GM12878 (cell line): ENCODE measurements at regions not wholly inside any gene's neighbourhood (a gene's known extent, or its start where the extent isn't known, plus 50 kb on each side); places are given as distances from the start of the nearest gene placed in this dataset.

Experiments used
- ATAC-seq: fragments of 200-7000 bp; cut with Tn5 transposase; 3 replicates; pipeline ENCODE4 v1.9.1; 2020; ENCODE audit warnings: mild to moderate bottlenecking, moderate library complexity
- BruUV-seq: library from RNA; stranded (reverse); fragments of 400-500 nt; replicated peaks from 2 replicates; lab custom pipeline; 2021; lab: Mats Ljungman, UMichigan
- CTCF ChIA-PET: fragments of 300-600 bp; sonication (Branson Sonifier 250); formaldehyde crosslinking; extraction: SDS; loops from one replicate; lab custom pipeline; 2021; ENCODE audit warnings: inconsistent platforms; lab: Yijun Ruan, JAX
- POLR2A ChIA-PET: fragments of 350-600 bp; formaldehyde crosslinking; extraction: SDS; loops from one replicate; lab custom pipeline; 2021; ENCODE audit warnings: inconsistent platforms; lab: Charles Lee
- RAD21 ChIA-PET: fragments of 300-600 bp; sonication (Branson Sonifier 250); formaldehyde crosslinking; loops from one replicate; lab custom pipeline; 2023; ENCODE audit warnings: antibody characterized with exemption; ENCODE audit not compliant: unreplicated experiment; lab: Charles Lee
- SMC1A ChIA-PET: fragments of 300-600 bp; sonication (Branson Sonifier 250); formaldehyde crosslinking; loops from one replicate; lab custom pipeline; 2023; ENCODE audit not compliant: unreplicated experiment, uncharacterized antibody; lab: Charles Lee
- DNase-seq: peaks from one replicate; pipeline ENCODE4 v3.0.0-alpha.2; 2011; ENCODE audit warnings: low read depth, low spot score
- FAIRE-seq: peaks from 3 replicates; lab custom pipeline; 2011; peaks lifted over from hg19 to GRCh38; lab: Jason Lieb, UNC
- H2AFZ ChIP-seq: 2 replicates; pipeline ENCODE4 v1.6.0; 2011; ENCODE audit warnings: low read depth, low read length, control low read depth; ENCODE audit not compliant: control insufficient read depth
- H3K27ac ChIP-seq: 2 replicates; pipeline ENCODE4 v1.5.1; 2011; ENCODE audit warnings: control low read depth; ENCODE audit not compliant: control insufficient read depth, insufficient read depth
- H3K27me3 ChIP-seq, 2 experiments: replicated peaks in 1 of 2; 2 replicates each; pipeline versions ENCODE4 v1.6.0 to v1.6.1; 2011; ENCODE audit warnings: low read length in 1 of 2; ENCODE audit not compliant: control insufficient read depth in 2 of 2, insufficient read depth in 2 of 2
- H3K36me3 ChIP-seq, 2 experiments: 2 replicates each; pipeline ENCODE4 v1.5.1; 2011; ENCODE audit warnings: low read length in 1 of 2; ENCODE audit not compliant: control insufficient read depth in 2 of 2, insufficient read depth in 2 of 2
- H3K4me1 ChIP-seq: 2 replicates; pipeline ENCODE4 v1.6.1; 2011; ENCODE audit warnings: mild to moderate bottlenecking, low read length, moderate library complexity, mixed read lengths; ENCODE audit not compliant: control insufficient read depth, insufficient read depth
- H3K4me2 ChIP-seq: 2 replicates; pipeline ENCODE4 v1.6.0; 2011; ENCODE audit warnings: control low read depth; ENCODE audit not compliant: control insufficient read depth, insufficient read depth
- H3K4me3 ChIP-seq: fragments of 200-600 bp; sonication (generic); 2 replicates; pipeline ENCODE4 v1.5.1; 2016
- H3K79me2 ChIP-seq: 2 replicates; pipeline ENCODE4 v1.6.0; 2011; ENCODE audit warnings: low read length; ENCODE audit not compliant: control insufficient read depth, insufficient read depth
- H3K9ac ChIP-seq: 2 replicates; pipeline ENCODE4 v1.8.0; 2011; ENCODE audit warnings: low read length, control low read depth, mixed read lengths; ENCODE audit not compliant: control insufficient read depth, insufficient read depth
- H3K9me3 ChIP-seq: replicated peaks from 3 replicates; pipeline ENCODE4 v1.5.1; 2011; ENCODE audit warnings: mild to moderate bottlenecking, low read length; ENCODE audit not compliant: control insufficient read depth, insufficient read depth
- H4K20me1 ChIP-seq: 2 replicates; pipeline ENCODE4 v1.6.0; 2011; ENCODE audit not compliant: control insufficient read depth, insufficient read depth
- CREB1 ChIP-seq: IDR thresholded peaks from 2 replicates; pipeline ENCODE4 v1.6.1; 2012; ENCODE audit warnings: low read depth, mild to moderate bottlenecking, inconsistent platforms
- NR2C1 ChIP-seq: fragments of 450-650 bp; IDR thresholded peaks from 2 replicates; pipeline ENCODE4 v1.6.1; 2017; ENCODE audit warnings: antibody characterized with exemption, mild to moderate bottlenecking, moderate library complexity
- PAX5 ChIP-seq: IDR thresholded peaks from 2 replicates; pipeline ENCODE4 v1.6.1; 2011; ENCODE audit warnings: low read depth, low read length, borderline replicate concordance
- RAD21 ChIP-seq: IDR thresholded peaks from 2 replicates; pipeline ENCODE4 v1.6.1; 2011; ENCODE audit warnings: mild to moderate bottlenecking, low read depth, low read length, moderate library complexity; ENCODE audit not compliant: insufficient read depth
- RFX5 ChIP-seq: IDR thresholded peaks from 2 replicates; pipeline ENCODE4 v1.6.1; 2011; ENCODE audit warnings: low read depth, low read length, improper control_type of control experiment
- SP1 ChIP-seq: IDR thresholded peaks from one replicate; pipeline ENCODE4 v1.6.1; 2011; ENCODE audit warnings: low read depth, low read length
- WGBS: methylation state at CpG from one replicate; pipeline ENCODE4 v1.1.6; 2016; ENCODE audit warnings: low lambda C conversion rate; ENCODE audit not compliant: insufficient replicate concordance, insufficient coverage; ENCODE audit errors: missing lambda C conversion rate; 5-methylcytosine and 5-hydroxymethylcytosine counted together
- in situ Hi-C: fragments of 300-500 bp; cut with MboI; formaldehyde crosslinking; loops from 9 replicates; pipeline ENCODE4 v1.14.3; 2018; ENCODE audit warnings: mixed read lengths
- intact Hi-C: fragments of 100-400 bp; cut with micrococcal nuclease; formaldehyde crosslinking; loops from one replicate; pipeline ENCODE4 v1.14.2; 2022; ENCODE audit not compliant: unreplicated experiment
- TF ChIP-seq, protein P1 (sequence below): fragments of 450-650 bp; IDR thresholded peaks from 2 replicates; pipeline ENCODE4 v1.6.1; 2017; ENCODE audit warnings: low read depth, mild to moderate bottlenecking, moderate library complexity
- TF ChIP-seq, protein P2 (sequence below): IDR thresholded peaks from 2 replicates; pipeline ENCODE4 v1.6.1; 2012; ENCODE audit warnings: low read depth, low read length, improper control_type of control experiment
- TF ChIP-seq, protein P3 (sequence below), 3 experiments: IDR thresholded peaks in 2 of 3; conservative IDR thresholded peaks in 1 of 3; 2 replicates each; pipeline ENCODE4 v1.5.1; 2011; ENCODE audit warnings: low read depth in 3 of 3, low read length in 3 of 3, mild to moderate bottlenecking in 3 of 3, control low read depth in 2 of 3, moderate library complexity in 2 of 3, inconsistent platforms in 1 of 3, mixed read lengths in 1 of 3; ENCODE audit not compliant: control insufficient read depth in 2 of 3, insufficient read depth in 1 of 3; ENCODE audit errors: extremely low read depth in 1 of 3
- TF ChIP-seq, protein P4 (sequence below): IDR thresholded peaks from 2 replicates; pipeline ENCODE4 v1.6.1; 2012; ENCODE audit warnings: low read depth, low read length, improper control_type of control experiment

DNA sequence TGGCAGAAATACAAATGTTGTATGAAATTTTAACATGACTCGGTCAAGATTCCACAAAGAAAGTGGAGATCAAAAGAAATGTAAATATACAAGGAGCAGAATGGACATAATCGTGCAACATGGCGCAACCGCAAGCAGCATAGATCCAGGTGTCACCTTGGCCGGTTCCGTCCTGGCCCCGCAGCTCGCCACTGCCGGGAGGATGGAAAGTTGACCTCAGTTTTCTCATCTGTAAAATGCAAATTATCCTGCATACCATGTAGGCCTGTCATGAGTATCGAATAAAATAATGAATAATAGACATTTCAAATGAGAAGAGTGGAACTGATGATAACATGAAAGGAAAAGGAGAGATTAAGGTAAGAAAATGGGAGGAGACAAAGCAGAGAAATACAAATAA lies 427.3 kb upstream of the SMIM21 start (continued):
- TF ChIP-seq, protein P1, sequence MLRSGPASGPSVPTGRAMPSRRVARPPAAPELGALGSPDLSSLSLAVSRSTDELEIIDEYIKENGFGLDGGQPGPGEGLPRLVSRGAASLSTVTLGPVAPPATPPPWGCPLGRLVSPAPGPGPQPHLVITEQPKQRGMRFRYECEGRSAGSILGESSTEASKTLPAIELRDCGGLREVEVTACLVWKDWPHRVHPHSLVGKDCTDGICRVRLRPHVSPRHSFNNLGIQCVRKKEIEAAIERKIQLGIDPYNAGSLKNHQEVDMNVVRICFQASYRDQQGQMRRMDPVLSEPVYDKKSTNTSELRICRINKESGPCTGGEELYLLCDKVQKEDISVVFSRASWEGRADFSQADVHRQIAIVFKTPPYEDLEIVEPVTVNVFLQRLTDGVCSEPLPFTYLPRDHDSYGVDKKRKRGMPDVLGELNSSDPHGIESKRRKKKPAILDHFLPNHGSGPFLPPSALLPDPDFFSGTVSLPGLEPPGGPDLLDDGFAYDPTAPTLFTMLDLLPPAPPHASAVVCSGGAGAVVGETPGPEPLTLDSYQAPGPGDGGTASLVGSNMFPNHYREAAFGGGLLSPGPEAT, result no peak
- no peak for TF ChIP-seq RFX5
- TF ChIP-seq NR2C1, result no peak

DNA sequence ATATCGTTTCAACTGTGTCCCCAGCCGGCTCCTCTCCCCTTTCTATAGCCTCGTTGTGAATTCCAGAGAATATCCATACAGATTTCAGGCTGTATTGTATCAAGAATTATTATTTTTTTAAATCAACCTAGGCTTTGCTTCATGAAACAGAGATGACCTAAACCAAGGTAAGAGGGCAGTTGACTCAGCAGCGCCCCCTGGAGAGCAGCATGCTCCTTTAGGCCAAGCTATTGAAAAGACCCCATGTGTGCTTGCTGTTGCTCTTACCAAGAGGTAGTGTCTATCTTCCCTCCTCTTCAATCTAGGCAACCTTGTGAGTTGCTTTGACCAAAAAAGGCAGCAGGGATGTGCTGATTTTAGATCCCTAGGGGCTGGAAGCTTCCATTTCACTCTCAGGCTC lies 426.7 kb upstream of the SMIM21 start:
- no peaks in the 10 kb centered on the region for H3K79me2 ChIP-seq
- no peak overlapping the region for H3K4me2 ChIP-seq
- ChIA-PET RAD21 (no interaction called here), CTCF (interaction anchor here (0.5 to 1.2 kb wide), 5 partner anchors 9 to 113 kb away, joined by 3 to 4 read pairs (median 3); no protein-coding TSS in a partner anchor), SMC1A (no interaction called here), POLR2A (no interaction called here)
- no peak overlapping the region for H3K27ac ChIP-seq
- BruUV-seq, result no TSS peak
- intact Hi-C loops, result no loop called here
- no peaks in the 10 kb centered on the region for H3K4me1 ChIP-seq
- WGBS, result 49% methylated on average over 4 of the region's 4 CpGs
- no peak overlapping the region for H2AFZ ChIP-seq
- TF ChIP-seq, protein P2, sequence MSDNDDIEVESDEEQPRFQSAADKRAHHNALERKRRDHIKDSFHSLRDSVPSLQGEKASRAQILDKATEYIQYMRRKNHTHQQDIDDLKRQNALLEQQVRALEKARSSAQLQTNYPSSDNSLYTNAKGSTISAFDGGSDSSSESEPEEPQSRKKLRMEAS, result no peak
- 0 out of 2 replicates have a peak, but pooled peaks have one; percentile 8 for TF ChIP-seq RAD21
- TF ChIP-seq, protein P3, sequence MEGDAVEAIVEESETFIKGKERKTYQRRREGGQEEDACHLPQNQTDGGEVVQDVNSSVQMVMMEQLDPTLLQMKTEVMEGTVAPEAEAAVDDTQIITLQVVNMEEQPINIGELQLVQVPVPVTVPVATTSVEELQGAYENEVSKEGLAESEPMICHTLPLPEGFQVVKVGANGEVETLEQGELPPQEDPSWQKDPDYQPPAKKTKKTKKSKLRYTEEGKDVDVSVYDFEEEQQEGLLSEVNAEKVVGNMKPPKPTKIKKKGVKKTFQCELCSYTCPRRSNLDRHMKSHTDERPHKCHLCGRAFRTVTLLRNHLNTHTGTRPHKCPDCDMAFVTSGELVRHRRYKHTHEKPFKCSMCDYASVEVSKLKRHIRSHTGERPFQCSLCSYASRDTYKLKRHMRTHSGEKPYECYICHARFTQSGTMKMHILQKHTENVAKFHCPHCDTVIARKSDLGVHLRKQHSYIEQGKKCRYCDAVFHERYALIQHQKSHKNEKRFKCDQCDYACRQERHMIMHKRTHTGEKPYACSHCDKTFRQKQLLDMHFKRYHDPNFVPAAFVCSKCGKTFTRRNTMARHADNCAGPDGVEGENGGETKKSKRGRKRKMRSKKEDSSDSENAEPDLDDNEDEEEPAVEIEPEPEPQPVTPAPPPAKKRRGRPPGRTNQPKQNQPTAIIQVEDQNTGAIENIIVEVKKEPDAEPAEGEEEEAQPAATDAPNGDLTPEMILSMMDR (IDR thresholded peaks at IDR 0.05 in 2 of 3, conservative IDR thresholded peaks at IDR 0.05 in 1 of 3; ENCODE audit: control insufficient read depth in 2 of 3, extremely low read depth in 1 of 3, insufficient read depth in 1 of 3, low read depth in 3 of 3, low read length in 3 of 3), result peak; percentile 12 to 58 (median 50); a peak in 5 of 6 replicates
- TF ChIP-seq, protein P4, sequence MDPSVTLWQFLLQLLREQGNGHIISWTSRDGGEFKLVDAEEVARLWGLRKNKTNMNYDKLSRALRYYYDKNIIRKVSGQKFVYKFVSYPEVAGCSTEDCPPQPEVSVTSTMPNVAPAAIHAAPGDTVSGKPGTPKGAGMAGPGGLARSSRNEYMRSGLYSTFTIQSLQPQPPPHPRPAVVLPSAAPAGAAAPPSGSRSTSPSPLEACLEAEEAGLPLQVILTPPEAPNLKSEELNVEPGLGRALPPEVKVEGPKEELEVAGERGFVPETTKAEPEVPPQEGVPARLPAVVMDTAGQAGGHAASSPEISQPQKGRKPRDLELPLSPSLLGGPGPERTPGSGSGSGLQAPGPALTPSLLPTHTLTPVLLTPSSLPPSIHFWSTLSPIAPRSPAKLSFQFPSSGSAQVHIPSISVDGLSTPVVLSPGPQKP, result no peak
- TF ChIP-seq RFX5, result no peak
- TF ChIP-seq CREB1, result no peak
- TF ChIP-seq PAX5, result no peak
- no peak for TF ChIP-seq SP1
- no peak for DNase-seq
- H3K27me3 ChIP-seq, result no peaks in the 10 kb centered on the region
- in situ Hi-C loops, result no loop called here
- ATAC-seq, result no peak; the same call in 2 of the 3 replicates
- H3K9ac ChIP-seq, result no peak overlapping the region
- FAIRE-seq, result no peak
- no peaks in the 10 kb centered on the region for H4K20me1 ChIP-seq
- no peak overlapping the region for H3K4me3 ChIP-seq
- no peaks in the 10 kb centered on the region for H3K36me3 ChIP-seq
- no peaks in the 10 kb centered on the region for H3K9me3 ChIP-seq
